GM06990 (cell line): ENCODE measurements at regions not wholly inside any gene's neighbourhood (a gene's known extent, or its start where the extent isn't known, plus 50 kb on each side); places are given as distances from the start of the nearest gene placed in this dataset.

Source experiments
- DNase-seq: peaks from one replicate; pipeline ENCODE4 v3.0.0-alpha.2; 2011; ENCODE audit not compliant: insufficient read length; ENCODE audit errors: extremely low read depth
- H3K27me3 ChIP-seq: replicated peaks from 2 replicates; pipeline ENCODE4 v1.6.0; 2011; ENCODE audit warnings: low read length; ENCODE audit not compliant: control insufficient read depth, insufficient read depth
- H3K36me3 ChIP-seq: 2 replicates; pipeline ENCODE4 v1.5.1; 2011; ENCODE audit warnings: low read length; ENCODE audit not compliant: control insufficient read depth, insufficient read depth
- H3K4me3 ChIP-seq: replicated peaks from 2 replicates; pipeline ENCODE4 v1.5.1; 2011; ENCODE audit warnings: low read depth, mild to moderate bottlenecking, control low read depth, low read length
- TF ChIP-seq, protein P1 (sequence below): IDR thresholded peaks from 2 replicates; pipeline ENCODE4 v1.5.1; 2011; ENCODE audit warnings: low read length, control low read depth, mild to moderate bottlenecking, inconsistent platforms; ENCODE audit not compliant: insufficient read depth, poor library complexity, severe bottlenecking

DNA sequence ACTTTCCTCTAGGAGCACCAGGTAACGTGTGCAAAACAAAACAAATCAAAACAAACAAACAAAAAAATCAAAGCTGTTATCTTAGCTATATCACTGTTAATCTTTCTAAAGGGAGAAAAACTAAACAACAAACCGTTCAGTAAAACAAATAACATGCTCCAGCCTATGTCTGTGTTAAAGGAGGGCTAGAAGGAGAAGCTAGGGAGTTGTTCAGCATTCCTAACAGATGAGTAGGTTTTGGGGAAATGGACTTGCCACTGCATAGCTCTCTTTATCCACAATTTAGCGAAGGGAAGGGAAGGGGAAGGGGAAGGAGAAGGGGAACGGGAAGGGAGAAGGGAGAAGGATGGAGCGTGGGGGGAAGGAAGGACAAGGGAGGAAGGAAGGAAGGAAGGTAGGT is 134.2 kb upstream of the AKR1E2 start:
- H3K27me3 ChIP-seq = no peaks in the 10 kb centered on the region
- DNase-seq = no peak
- TF ChIP-seq, protein P1, sequence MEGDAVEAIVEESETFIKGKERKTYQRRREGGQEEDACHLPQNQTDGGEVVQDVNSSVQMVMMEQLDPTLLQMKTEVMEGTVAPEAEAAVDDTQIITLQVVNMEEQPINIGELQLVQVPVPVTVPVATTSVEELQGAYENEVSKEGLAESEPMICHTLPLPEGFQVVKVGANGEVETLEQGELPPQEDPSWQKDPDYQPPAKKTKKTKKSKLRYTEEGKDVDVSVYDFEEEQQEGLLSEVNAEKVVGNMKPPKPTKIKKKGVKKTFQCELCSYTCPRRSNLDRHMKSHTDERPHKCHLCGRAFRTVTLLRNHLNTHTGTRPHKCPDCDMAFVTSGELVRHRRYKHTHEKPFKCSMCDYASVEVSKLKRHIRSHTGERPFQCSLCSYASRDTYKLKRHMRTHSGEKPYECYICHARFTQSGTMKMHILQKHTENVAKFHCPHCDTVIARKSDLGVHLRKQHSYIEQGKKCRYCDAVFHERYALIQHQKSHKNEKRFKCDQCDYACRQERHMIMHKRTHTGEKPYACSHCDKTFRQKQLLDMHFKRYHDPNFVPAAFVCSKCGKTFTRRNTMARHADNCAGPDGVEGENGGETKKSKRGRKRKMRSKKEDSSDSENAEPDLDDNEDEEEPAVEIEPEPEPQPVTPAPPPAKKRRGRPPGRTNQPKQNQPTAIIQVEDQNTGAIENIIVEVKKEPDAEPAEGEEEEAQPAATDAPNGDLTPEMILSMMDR = no peak
- H3K36me3 ChIP-seq = no peaks in the 10 kb centered on the region
- no peak overlapping the region for H3K4me3 ChIP-seq

DNA sequence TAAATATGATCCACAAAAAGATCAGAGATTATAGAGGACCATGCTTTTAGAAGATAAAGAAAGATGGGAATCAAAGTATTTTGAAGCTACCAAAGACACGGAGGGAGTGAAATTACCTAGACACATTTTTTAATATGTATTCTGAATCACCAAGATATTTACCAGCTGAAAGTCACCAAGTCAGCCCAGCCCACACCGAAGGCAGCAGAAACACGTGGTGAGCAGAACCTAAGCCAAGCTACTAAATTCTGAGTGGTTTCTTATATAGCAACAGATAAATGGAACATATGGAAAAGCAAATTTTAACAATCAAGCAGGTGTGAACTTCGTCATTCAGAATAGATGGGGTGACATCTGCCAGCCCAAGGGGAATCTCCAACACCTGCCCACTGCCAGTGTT is 134.7 kb upstream of the AKR1E2 start:
- no peaks in the 10 kb centered on the region for H3K27me3 ChIP-seq
- TF ChIP-seq, protein P1 = no peak
- H3K4me3 ChIP-seq = no peak overlapping the region
- H3K36me3 ChIP-seq = no peaks in the 10 kb centered on the region
- no peak for DNase-seq

DNA sequence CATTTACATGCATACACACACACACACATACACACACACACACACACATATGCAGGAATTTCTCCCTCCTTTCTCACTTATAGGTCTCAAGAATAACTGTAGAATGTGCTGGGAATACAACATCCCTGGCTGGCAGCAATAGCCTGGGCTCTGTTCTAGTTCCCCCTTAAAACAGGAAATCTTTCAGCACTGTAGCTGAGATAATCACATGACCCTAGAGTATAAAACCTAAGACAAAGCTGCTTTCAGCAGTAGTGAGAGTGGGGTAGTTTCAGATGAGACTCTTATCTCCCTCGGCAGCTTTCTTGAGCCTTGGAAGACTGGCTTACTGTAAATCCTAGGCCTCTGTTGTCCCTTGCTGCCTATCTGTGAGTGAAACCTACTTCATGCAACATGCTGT is 137.4 kb upstream of the AKR1E2 start:
- DNase-seq = no peak
- no peaks in the 10 kb centered on the region for H3K36me3 ChIP-seq
- no peak overlapping the region for H3K4me3 ChIP-seq
- TF ChIP-seq, protein P1 = no peak
- H3K27me3 ChIP-seq = no peaks in the 10 kb centered on the region

DNA sequence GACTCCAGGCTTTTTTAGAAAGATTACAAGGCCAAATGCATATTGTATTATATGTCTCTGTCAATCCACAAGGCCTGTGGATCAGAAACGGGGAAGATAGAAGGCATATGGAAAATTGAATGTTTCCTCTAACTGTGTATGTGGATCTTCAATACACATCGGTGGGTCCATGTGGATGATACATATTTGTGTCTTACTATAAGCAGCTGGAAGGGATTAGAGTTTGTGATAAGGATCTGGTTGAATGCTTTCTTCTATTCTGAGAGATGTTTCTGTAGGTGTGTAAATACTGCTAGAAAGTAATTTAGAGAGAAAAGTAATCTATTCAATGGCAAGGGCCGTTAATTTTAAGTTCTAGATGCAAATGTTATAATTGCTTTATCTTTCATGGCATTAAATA is 137.8 kb upstream of the AKR1E2 start:
- DNase-seq = no peak
- Histone ChIP-seq H3K27me3 (no peaks in the 10 kb centered on the region), H3K36me3 (no peaks in the 10 kb centered on the region), H3K4me3 (no peak overlapping the region)
- TF ChIP-seq, protein P1 = no peak

DNA sequence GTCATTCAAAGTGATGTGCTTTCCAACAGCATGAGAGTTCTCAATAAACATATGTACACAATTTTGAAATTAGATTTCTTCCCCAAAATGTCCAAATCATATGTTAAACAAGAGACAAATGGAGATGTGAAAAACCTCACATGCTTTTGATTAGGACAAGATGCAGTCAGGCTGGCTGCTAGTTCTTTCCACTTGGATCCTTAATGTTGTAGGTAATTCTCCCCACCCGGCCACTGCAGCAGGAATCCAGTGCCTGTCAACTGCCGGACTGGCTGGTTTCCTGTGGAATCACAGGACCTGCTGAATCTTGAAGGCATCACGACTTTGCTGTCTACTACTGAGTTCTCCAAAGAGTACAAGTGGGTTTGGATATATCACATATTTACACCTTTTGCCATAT is 138.6 kb upstream of the AKR1E2 start:
- H3K36me3 ChIP-seq = no peaks in the 10 kb centered on the region

DNA sequence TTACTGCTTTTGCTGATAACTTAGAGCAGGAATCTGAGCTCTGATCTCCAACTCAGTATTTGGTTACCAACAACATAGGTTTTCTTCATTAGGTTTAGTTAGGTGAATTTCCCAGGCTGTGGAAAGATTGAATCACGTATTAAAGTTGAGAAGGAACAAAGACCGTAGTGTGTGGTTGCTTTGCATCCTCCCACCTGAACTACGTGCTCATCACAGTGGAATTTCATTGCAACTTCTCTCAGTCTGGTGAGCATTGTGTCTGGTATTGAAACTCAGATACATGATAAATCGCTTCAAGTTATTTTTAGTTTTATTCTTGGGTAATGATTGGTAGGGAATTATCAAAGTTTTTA is 139.4 kb upstream of the AKR1E2 start:
- no peaks in the 10 kb centered on the region for H3K27me3 ChIP-seq
- no peak overlapping the region for H3K4me3 ChIP-seq
- DNase-seq = no peak
- no peaks in the 10 kb centered on the region for H3K36me3 ChIP-seq
- TF ChIP-seq, protein P1 = no peak

More for the DNA sequence above, 138.6 kb upstream of the AKR1E2 start:
- Histone ChIP-seq H3K4me3 (no peak overlapping the region), H3K27me3 (no peaks in the 10 kb centered on the region)
- no peak for DNase-seq
- TF ChIP-seq, protein P1 = no peak
